GM19455 (cell line): ENCODE measurements at regions not wholly inside any gene's neighbourhood (a gene's known extent, or its start where the extent isn't known, plus 50 kb on each side); places are given as distances from the start of the nearest gene placed in this dataset.

Source experiments
- ATAC-seq: cut with Tn5 transposase; IDR thresholded peaks from one replicate; pipeline ENCODE4 v1.9.1; 2021; ENCODE audit not compliant: unreplicated experiment

DNA sequence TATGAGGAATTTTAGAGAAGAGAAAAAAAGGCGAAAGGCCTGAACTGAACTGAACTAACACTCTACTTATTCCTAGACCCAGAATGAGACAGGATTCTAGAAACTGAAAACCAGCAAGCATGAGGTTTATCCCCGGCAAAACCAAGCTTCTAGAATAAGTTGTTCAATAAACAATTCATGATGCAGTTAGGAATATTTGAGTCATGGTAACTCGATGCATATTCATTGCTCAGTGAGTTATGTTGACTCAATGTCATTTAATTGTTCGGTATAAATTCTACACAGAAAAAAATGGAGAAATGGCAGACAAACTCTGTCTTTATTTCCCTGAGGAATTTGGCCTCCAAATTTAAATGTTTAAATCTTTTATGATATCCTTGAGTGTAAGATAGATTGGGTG, 321.5 kb downstream of the SATB2 start:
- ATAC-seq: no peak

DNA sequence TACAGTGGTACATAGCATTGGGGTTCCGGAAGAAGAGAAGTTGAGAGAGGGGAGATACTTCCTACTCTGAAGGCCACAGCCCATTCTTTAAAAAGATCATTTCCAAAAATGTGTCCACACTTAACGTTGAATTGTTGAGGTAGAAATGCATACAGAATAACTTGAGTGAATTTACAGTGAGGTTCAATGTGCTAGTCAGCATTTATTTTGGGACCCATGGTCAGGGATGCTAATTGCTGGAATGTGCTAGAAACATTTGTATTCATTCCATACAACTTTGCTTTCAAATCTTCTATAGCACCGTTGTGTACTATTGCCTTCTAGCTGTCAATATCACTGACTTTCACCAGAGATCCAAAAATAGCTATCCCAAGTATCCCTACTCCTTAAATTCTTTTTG, 325.9 kb downstream of the SATB2 start:
- ATAC-seq: no peak

DNA sequence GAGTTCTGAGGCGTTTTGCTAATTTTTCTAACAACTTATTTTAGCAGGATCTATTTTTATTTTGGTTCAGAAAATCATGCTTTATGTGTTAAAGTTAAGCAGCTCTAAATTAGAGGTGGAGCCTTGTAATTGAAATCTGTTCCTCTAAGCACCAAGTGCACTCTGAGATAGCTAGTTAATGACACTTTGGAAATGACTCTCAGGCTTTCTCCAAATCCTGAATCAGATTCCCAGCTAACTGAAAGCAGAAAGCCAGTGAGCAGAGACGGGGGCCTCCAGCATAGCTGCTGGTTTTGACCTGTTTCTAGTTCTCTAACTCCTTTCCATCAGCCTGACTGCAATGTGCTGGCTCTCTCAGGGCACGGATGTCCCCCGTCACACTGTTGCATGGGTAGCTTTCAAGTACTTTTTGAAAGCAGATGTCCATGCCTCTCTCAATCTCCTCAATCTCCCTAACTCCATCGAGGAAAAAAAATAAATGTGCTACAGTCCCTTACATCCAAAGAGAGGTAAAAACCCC, 326.5 kb downstream of the SATB2 start:
- no peak for ATAC-seq

DNA sequence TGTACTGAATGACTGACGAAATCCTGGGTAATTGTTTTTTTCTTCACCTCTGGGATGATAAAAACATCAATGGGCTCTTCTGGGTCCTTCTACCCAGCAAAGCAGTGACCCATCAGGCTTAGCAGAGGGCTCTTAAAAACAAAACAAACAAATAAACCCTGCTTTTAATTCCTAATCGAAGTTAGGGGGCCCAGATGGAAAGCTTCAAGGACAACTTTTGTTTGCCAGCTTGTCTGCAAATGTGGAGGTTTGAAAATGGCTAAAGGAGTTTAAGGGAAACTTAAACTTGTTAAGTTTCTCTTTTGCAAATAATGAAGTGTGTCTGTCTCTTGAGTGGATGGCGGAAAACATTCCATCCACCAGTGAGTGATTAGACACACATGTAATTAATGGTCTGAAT, 327.2 kb downstream of the SATB2 start:
- no peak for ATAC-seq

DNA sequence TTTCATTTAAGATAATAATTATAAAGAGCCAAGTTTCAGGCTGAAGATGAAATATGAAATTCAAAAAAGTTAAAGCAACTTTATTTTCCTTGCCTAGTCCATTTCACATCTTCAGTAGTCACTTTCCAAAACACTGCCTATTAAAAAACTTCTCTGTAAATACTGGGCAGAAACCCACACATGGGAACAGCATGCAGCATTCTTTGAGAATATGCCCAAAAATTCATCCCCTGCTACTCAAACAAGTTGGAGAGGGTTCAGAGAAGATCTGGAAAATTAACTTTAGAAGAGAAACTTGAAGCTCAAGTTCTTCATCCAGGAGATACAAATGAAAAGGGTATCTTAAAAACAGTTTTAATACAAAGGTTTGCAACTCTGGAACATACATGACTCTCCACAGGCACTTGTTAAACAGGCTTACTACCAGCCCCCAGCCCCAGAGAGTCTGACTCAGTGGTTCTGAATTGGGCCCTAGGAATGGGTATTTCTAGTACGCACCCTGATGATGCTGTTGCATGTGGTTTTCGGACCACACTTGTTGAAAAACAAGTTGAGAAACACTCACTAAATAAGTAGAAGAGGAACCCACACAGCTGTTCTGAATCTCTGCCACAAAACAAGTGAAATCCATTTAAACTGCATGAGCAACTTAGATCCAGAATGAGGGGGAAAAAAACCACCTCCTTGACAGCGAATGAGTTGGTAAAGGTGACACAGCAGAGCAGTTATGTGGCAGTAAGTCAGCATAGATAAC, 329.1 kb downstream of the SATB2 start:
- no peak for ATAC-seq

DNA sequence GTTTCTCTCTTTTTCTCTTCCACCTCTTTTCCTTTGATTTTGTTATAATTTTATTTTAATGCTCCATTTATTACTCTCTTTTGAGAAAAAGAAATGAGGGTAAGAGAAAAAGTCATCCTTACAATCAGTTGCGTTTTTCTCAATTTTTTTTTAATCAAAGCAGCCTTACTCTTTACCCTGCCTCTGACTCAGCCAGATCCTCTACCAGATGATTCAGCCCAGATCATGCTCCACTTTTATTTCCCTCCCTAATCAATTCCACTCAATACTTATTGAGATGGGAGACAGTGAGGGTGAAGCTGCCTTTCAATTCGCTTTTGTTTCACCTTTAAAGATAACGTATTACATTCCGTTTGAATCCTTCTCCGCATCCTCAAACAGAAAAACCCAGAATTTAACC, 337.9 kb downstream of the SATB2 start:
- ATAC-seq: no peak

DNA sequence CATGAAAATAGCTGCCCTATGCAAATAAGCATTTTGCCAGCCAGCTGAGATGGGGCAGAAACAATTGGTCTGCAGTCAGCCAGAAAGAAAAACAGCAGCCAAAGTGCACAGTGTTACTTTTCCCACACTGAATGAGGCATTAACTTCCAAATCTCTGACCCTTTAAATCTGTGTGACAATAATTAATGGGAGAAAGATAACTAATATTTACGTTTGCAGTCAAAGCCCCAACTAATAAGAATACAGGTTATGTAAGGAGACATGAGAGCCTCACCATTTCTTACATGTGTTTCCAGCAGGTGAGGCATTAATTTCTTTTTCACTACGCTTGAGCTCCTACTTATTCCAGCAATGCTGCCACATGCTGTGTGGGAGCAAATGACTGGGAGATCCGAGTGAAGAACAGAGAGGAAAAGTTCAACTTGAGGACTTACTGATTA, 339.0 kb downstream of the SATB2 start:
- ATAC-seq: no peak

DNA sequence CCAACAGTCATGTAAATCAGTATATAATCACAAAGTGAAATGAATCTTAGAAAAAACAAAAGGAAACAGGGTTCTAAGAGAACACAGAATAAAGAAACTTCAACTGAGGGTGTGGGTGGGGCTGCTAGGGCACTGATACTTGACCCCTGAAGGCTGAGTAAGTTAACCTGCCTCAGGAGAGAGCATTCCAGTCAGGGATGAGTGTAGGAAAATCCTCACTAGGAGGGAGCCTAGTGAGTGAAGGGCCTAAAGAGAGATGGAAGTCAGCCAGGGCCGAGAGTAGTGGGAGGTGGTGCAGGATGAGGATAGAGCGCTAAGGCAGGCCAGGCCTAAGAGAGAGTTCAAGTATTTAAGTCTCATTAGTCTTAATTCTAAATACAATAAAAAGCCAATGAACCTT, 342.6 kb downstream of the SATB2 start:
- no peak for ATAC-seq

DNA sequence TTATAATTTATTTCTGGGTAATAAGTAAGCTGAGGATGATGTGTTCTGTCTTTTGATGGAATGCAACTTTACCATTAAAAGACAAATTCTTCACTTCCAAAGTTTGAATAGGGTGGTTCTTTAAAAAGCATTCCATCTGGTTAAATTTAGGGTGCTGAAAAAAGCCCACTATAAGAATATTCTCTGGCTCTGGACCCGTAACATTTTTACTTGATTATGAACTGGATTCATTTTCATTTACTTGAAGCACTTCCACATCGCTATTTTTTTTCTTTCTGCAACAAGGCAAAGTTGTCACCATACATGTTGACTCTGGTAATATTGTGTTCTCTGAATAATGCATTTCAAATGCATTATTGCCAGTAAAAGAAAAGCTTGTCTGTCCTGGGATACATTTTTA, 344.6 kb downstream of the SATB2 start:
- no peak for ATAC-seq

DNA sequence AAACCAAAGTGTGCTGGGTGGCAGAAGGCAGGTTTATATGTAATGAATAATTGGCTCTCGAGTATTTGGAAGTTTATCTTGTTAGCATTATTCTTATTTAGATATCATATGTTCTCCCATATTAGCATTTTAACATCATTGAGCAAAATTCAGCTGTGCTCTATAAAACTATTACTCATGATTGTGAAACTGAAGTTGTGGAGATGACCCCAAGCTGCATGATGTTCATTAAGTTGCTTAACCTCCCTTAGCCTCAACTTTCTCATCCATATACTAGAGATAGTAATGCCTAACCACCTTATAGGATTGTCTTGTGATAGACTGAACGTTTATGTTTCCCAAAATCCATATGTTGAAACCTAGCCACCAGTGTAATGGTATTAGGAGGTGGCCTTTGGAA, 346.3 kb downstream of the SATB2 start:
- ATAC-seq: no peak

DNA sequence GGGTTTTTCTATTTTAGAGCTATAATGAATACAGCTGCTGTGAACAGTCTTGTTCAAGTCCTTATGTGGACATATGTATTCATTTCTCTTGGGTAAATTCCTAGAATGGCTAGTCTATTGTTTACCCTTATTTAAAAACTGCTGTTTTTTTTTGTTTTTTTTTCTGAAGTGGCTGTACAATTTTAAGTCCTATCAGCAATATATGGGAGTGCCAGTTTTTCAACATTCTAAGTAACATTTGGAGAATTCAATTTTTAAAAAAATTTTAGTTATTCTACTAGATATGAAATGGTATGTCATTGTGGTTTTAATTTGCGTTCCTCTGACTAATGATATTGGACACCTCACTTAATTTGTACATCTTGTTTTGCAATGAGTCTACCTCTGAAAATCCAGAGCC, 349.7 kb downstream of the SATB2 start:
- no peak for ATAC-seq

DNA sequence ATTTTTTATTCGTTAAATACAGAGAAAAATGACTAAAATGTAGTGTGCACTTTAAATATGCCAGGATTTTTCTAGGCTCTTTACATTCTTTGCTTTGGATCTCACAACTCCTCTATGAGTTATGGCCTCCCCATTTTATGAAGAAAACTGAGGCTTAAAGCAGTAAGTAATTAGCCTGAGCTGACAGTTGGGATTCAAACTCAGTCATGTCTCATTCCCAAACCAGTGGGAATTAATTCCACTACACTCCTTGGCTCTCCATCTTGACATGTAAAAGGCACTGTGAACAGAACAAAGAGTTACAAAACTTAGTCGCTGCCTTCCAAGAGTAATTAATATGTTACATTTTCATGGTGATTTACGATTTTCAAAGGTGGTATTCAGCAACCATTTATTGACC, 351.9 kb downstream of the SATB2 start:
- ATAC-seq: no peak

DNA sequence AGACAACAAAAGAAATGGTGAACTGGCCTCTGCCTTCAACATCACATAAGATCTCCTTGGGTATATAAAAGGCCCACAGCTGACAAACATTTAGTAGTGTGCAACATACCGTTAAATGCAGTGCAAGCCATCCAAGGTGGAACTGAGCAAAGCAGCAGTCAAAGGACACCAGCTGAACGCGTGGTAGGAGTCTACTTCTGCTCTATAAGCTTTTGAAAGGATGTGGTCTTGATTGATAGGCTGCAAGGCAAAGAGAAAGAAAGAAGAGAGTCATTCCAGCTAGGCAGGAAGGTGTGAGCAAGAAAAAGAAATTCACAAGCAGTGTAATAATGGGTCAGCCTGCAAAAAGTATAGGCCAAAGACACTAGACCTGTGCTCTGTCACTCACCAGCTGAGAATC, 356.3 kb downstream of the SATB2 start:
- no peak for ATAC-seq

DNA sequence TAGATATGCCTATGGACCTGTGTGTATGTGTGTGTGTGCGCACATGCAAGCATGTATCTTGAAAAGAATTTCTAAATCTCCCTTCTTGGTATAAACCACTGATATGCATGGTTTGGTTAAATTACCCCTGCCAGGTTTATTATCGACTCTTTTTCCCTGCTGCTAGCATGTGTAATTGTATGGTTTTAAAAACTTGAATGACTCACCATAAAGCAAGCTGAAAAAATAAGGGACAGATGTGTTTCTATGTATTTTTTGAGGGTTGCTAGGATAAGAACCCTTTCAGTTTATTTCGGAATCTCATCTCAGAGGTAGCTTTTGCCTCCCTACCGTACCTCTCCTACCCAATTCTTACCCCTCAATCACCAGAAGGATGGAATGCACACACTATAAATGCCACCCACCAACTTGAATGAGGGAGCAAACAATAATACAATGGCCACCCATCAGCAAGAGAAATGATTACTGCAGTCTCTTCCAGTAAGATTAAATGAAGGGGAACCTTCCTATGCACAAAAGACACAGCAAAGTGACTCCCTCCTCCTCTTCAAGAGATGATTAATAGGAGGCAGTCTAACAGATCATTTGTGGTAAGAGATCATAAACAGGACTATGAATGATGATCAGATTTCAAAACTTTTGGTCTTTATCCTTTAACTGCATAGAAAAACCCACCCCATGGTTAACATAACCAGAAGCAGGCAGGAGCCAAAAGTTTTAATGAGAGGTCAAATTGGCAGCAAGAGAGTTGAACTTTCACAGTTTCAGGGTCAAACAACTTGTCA, 357.2 kb downstream of the SATB2 start:
- no peak for ATAC-seq

DNA sequence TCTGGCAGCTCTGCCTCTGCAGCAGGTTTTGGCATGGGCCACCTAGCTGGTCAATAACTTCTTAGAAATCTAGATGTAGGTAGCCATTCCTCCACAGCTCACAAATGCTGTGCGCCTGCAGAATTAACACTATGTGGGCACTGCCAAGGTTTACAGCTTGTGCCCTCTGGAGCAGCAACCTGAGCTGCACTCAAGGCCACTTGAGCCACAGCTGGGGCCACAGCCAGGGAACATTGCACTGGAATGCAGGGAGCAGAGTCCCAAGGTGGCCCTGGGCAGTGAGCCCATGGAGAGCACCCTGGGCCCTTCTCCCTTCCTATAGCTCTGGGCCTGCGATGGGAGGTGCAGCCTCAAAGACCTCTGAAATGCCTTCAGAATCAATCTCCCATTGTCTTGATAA, 365.3 kb downstream of the SATB2 start:
- ATAC-seq: no peak

DNA sequence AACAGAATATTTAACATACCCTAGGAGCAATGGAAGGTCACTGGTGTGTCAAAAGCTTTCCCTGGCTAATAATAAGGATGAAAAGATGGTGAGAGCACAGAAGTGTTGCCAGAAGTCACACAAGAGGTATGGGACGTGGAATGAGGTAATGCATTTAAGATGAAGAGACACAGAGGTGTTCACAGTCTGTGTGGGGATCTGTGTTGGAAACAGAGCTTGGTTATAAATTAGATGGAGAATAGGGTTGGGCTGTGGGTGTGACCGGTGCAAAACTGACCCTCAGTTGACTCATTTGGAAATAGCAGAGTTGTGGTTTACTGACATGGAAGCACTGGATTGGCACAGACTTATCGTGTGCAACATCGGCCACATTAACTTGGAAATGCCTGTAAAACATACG, 372.5 kb downstream of the SATB2 start:
- ATAC-seq: no peak

DNA sequence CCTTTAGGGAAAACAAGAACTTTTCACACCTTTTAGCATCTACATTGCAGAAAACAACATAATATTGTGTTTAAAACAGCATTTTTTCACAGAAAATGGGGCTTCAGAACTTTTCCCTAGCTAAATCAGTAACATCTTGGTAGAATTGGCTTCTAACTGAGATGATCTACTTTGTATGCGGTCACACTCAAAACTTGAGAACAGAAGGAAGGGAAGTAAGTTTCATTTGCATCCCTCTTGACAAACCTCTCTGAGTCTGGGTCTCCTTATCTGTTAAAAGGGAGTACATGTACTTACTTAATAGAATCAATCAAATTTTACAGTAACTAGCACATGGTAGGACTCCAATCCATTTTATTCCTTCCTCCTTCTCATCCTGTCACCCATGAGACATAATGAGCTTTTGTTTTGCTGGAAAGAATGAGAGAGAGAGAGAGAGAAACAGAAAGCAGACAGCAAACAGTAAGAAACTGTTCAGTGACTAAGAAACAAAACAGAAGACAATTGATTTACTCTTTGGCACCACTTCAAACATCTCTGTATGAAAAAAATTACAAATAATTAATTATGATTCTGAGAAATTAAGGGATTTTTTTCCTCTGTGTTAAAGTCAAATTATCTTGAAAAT, 387.3 kb downstream of the SATB2 start:
- ATAC-seq: no peak

DNA sequence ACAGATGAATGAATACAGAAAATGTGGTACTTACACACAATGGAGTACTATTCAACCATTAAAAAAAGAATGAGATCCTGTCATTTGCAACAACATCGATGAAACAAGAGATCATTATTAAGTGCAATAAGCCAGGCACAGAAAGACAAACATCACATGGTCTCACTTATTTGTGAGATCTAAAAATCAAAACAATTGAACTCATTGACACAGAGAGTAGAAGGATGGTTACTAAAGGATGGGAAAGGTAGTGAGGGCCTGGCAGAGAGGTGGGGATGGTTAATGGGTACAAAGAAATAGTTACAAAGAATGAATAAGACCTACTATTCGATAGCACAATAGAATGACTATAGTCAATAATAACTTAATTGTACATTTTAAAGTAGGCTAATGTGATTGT, 393.5 kb downstream of the SATB2 start:
- no peak for ATAC-seq

DNA sequence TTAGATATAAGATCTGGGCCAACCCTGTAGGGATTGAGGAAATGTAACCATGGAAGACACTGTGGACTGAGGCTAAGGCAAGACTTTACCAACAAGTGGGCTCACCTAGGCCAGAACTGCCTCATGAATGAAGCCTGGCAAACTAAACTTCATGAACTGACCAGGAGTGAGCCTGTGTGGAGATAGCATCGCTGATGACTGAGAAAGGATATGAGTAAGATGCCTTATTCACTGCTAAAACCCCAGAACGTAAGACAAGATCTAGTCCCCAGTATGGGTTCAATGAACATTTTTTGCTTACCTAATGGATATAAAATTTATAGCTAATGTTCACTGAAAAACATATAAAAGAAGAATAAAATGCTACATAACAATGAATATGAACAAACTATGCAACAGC, 399.8 kb downstream of the SATB2 start:
- ATAC-seq: no peak

DNA sequence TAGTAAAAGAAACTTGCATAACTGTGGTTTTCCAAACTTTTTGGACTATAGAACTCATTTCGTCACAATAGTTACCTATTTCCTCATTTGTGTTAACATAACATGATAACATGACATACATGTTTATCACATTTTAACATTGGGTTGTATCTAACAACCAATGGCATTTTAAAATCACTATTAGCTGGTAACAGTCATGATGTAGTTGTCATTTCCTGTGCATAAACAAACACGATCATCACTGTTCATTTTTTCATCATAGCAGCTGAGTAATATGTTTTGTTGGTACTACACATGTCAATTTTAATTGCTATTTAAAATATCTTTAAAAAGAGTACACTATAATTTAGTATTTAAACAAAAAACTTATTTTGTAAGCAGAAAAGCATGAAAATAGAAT, 402.4 kb downstream of the SATB2 start:
- ATAC-seq: no peak

DNA sequence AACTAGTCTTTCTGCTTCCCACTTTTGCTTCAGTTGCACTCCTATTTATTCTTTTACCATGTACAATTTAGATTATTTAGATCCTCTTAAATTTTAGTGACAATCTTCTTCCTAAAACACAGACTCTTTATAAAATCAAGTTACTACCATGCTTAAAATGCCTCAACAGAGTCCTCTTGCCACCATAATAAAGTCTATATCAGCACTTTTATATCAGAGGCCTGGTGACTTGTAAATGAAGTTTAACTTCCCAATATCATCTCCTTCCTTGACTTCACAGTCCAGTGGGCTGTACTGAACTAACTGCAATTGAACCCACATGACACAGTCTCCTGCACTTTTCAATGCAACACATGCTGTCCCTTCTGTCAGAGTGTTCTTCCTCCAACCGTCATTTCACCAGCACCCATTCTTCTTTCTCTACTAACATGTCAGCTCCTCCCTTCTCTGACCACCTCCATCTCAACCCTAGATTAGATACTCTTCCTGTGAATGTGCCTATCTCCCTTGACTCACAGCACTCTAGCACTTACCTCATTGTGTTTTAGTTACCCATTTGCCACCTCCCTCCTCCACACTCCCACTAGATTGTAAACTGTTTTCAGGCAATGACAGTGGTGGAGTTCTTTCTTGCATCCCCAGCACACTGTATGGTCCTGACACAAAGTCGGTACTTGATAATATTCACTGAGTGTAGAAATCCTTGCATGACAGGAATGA, 414.9 kb downstream of the SATB2 start:
- no peak for ATAC-seq
